NCI-H446 (cell line): ENCODE measurements at regions not wholly inside any gene's neighbourhood (a gene's known extent, or its start where the extent isn't known, plus 50 kb on each side); places are given as distances from the start of the nearest gene placed in this dataset.
"Not testable (repeated sequence)": the region's sequence is repeated elsewhere in the genome, so short reads cannot be mapped to it uniquely, and the experiment has no call there.

Experiments used
- DNase-seq, 2 experiments: peaks; one replicate each; lab custom pipeline; 2025; lab: John Stamatoyannopoulos, UW

GRCh38 chr14:80055667-80056496 lies 155.4 kb downstream of the DIO2 start:
- peak; percentile 80 to 85 for DNase-seq

DNA sequence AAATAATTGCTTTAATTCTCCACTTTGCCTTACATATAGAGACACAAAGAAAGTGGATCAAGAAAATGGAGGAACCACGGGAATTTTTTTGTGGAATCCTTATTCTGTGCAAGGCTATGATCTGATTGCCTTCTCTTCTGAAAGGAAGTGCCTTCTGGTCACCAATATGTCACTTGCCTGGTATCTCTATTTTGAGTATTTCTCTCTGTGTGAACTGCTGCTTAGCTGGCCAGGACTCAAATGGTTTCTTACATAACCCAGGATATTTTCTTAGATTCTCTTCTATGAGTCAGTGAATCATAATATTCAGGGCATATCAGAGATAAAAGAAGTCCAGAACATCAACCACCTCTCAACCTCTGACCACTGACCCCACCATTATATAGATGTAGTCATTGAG lies 156.1 kb downstream of the DIO2 start:
- peak in 1 of 2 experiments; percentile 55 for DNase-seq

GRCh38 chr14:80054020-80054419 lies 157.3 kb downstream of the DIO2 start:
- DNase-seq = no peak

GRCh38 chr14:80049055-80049454 lies 162.2 kb downstream of the DIO2 start:
- no peak for DNase-seq

- DNase-seq = peak; percentile 34 to 85
These were observed 163.5 kb downstream of the DIO2 start for GRCh38 chr14:80047761-80048160.

DNA sequence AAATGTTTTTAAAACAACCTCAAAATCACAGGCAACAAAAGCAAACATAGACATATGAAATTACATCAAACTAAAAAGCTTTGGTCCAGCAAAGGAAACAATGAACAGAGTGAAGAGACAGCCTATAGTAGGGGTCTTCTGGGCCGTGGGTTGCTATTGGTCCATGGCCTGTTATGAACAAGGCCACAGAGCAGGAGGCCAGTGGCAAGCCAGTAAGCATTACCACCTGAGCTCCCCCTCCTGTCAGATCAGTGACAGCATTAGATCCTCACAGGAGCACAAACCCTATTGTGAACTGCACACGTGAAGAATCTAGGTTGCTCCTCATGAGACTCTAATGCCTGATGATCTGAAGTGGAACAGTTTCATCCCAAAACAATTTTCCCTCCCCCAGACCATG lies 174.0 kb downstream of the DIO2 start:
- DNase-seq = no peak

- no peak for DNase-seq
These were observed 186.9 kb downstream of the DIO2 start for GRCh38 chr14:80024417-80024816.

GRCh38 chr14:80018476-80018875 lies 192.8 kb downstream of the DIO2 start:
- not testable (repeated sequence) for DNase-seq

DNA sequence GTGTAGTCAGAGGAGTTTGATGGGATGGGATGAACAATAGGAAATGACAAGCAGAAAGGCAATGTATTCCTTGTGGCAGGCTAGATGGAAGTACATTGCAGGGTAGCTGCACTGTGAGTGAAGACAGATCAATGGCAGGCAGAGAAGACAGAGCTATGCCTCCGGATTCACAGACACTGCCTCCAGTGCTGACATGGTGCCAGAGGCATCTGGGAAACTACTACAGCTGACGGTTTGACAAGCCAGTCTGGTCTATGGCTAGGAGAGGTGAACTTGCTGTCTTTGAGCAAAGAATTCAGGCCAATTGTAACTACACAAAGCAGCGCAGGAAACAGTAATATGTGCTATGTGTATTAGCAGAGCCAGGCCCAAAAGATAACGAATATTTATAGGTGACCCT lies 193.5 kb downstream of the DIO2 start:
- no peak for DNase-seq

- DNase-seq = not testable (repeated sequence)
These were observed 201.1 kb downstream of the DIO2 start for GRCh38 chr14:80010245-80010644.

- no peak for DNase-seq
These were observed 205.7 kb downstream of the DIO2 start for GRCh38 chr14:80005561-80005960.

GRCh38 chr14:80004871-80005270 lies 206.4 kb downstream of the DIO2 start:
- DNase-seq = no peak

DNA sequence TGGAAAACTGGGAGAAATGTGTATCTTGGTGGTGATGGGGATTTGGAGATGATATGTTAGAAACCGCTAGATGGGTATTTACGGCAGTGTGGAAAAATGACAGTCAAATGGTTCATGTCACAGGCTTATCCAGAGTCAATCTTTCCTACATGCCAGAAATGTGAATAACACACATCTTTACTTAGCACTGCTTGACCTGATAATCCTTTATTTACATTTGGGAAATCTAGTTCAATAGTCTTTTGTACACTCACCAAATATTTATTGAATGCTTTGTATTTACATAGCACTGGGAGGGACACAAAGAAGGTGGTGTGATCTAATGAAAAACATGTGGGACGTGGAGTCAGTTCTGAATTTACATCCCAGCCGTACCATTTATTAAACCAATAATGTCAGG lies 208.2 kb downstream of the DIO2 start:
- DNase-seq = no peak

DNA sequence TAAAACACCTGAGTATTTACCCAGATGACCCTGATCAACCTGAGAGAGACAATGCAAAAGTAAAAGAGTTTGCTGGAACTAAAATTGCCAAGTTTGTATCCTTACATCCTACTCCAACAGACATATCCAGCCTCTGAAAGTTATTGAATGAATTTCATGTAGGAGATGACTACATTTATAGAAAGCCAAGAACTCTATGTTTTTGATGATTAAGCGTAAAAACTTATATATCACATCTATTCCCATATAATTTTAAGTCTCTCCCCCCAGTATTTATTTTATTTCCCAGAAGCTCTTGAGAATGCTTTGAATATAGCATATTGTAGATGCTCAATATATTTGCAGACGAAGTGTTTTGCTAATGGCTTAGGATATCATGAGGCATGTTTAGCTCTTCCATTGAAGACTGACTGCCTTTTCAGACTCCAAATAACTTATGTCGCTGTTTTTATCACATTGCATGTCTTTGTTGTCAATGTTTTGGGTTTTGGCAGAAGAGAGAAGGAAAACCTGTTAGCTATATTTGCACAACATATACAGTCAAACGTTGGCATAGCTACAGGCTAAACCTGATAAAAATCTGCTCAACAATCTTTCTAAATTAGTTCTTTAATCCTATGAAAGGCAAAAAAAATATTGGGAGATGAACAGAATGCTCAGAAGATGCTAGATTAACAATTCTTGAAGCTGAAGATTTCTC lies 213.6 kb downstream of the DIO2 start:
- DNase-seq = no peak

- no peak for DNase-seq
These were observed 218.7 kb downstream of the DIO2 start for GRCh38 chr14:79992407-79993198.

DNA sequence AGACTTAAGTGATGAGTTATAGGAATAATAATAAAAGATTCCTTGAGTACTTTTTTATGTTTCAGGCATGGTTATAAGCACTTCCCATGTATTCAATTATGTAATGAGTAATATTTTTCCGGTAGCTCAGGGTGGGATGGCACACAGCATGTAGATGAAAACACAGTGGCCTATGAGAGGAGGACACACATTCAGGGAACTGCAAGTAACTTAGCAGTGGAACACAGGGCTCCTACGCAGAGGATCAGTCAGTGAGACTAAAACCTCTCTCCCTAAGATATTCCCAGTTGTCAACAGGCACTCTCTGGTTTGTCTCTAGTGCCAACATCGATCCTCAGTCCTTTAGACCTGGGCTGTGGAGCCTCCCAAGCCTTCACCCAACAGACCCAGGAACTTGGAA lies 219.4 kb downstream of the DIO2 start:
- DNase-seq = no peak

DNA sequence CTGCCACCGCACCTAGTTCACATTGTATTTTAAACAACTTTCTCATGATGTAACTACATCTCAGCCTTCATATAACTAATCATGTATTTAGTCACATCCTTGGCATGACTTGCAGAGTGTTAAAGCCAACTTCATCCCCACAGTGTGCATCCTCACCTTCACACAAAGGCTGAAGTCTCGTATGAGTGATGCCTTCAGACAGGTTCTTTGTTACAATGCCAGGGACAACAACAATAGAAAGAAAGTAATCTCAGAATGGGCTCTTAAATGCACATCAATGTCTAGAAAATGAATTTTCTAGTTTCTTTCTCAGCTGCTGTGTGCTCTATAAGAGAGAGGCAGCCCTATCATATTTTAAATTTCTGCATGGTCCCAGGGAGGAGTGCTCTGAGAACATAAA lies 221.3 kb downstream of the DIO2 start:
- DNase-seq = no peak

DNA sequence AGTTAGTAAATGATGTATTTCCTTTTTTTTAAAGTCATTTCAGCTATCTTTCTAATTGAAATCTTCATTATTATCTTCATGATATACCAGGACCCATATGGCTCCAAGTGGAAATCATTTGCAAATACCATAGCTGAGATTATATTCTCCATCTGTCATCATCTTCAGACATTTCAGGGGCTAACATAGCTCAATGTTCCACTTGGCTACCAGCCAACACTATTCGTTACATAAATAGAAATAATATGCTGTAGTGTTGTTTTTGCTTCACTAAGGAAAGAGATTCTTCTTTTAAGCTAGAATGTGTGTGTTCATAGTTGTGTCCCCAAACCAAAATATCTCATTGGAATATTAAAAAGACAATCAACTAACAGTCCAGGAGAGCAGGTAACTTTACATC lies 225.1 kb downstream of the DIO2 start:
- peak; percentile 7 to 61 for DNase-seq

DNA sequence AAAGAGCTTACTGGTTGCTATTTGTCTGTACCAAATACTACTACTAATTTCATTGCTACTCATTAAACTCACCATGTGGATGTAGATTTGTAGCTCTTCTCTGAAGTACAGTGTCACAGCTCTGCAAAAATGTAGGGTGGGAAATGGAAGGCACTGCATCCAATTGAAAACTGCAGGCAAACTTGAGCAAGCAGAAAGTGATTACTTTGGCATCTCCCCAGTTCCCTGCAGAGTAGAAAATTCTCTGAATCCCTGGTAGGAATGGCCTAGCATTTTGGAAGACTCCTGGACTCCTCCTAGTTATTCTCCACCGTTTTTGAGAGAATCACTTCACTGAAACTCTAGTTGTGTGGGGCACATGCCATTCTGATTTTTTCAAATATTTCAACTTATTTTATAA lies 239.1 kb downstream of the DIO2 start:
- DNase-seq = peak in 1 of 2 experiments; percentile 38

DNA sequence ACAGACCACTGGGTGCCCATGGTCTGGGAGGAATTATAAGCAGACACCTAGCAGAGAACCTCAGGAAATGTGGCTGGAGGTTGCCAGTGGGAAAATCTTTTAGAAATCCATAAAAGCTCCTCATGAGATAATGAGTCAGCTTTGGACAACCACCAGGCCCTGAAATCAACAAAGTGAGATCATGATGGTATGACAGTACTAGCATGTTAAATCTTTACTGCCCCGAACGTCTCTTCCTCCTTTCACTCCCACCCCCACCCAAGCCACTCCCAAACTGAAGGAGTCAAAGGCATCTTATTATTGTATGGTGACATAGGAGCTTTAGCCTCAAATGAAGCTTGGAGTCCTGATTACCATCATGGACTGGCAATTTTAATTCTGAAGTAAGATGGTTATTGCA lies 240.0 kb downstream of the DIO2 start:
- no peak for DNase-seq

- no peak for DNase-seq
These were observed 243.9 kb downstream of the DIO2 start for GRCh38 chr14:79967453-79967852.

- DNase-seq = no peak
These were observed 244.3 kb downstream of the DIO2 start for GRCh38 chr14:79967001-79967400.

DNA sequence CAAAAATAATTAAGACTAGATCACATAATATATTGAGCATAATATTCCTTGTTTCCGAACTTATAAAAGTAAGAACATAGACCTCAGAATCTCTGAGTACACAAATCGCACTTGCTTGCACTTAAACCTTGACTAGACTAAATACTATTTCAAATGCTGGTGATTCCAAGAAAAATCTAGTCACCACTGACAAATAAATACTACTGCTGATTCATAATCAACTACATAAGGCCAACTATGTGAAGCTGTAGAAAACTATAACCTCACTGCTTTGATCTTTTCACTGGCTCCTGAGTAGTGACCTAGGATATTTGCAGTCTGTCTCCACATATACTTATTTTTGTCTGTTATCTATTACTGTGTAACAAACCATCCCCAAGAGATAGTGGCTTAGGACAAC lies 245.4 kb downstream of the DIO2 start:
- no peak for DNase-seq
